Activated effector memory CD4-positive, alpha-beta T cell treated with Interleukin-2 at 50 U/mL for 16 hours (primary cell): ENCODE measurements at regions not wholly inside any gene's neighbourhood (a gene's known extent, or its start where the extent isn't known, plus 50 kb on each side); places are given as distances from the start of the nearest gene placed in this dataset.
"Not testable (repeated sequence)": the region's sequence is repeated elsewhere in the genome, so short reads cannot be mapped to it uniquely, and the experiment has no call there.

Experiments
- DNase-seq: peaks from one replicate; pipeline ENCODE4 v3.0.0-alpha.2; 2020

DNA sequence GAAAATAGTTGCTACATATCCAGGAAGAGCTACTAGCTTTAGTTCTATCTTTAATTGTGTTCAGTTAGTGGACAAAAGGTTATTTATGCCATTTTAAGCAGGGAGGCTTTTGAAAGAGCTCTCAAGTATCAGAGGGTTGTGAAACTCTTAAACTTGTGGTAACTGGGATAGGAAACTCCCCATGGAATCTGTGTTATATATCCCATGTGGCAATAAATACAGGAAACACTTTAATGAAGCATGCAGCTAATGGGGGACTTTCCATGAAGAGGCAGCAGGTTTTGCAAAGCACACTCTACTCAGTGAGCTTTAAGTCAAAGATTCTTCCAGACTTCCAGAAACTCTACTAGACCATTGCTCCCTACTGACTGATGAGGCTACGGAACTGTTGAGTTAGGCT, 805.0 kb upstream of the C9orf72 start:
- no peak for DNase-seq

DNA sequence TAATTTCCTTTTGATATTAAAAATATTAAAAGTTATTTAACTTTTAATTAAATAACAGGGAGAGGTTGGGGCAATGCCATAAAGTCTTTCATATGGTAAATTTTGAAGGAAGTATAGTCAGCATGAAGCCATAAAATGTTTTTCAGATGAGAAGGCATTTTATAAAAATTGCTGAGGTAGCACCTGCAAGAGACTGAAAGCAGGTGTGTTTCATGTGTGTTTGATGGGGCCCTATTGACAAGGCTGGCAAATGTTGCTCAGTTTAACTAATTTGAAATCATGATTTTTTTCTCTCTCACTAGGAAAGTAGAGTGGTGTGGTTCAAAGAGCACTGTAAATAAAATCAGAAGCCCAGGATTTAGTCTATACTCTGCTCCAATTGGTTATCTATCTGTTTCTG, 805.8 kb upstream of the C9orf72 start:
- DNase-seq = no peak

GRCh38 chr9:28389411-28389810, 816.1 kb upstream of the C9orf72 start:
- no peak for DNase-seq

- no peak for DNase-seq
These were observed 821.5 kb upstream of the C9orf72 start for GRCh38 chr9:28394774-28395173.

- DNase-seq = no peak
These were observed 822.8 kb upstream of the C9orf72 start for GRCh38 chr9:28396058-28396457.

GRCh38 chr9:28407351-28407750, 834.1 kb upstream of the C9orf72 start:
- no peak for DNase-seq

DNA sequence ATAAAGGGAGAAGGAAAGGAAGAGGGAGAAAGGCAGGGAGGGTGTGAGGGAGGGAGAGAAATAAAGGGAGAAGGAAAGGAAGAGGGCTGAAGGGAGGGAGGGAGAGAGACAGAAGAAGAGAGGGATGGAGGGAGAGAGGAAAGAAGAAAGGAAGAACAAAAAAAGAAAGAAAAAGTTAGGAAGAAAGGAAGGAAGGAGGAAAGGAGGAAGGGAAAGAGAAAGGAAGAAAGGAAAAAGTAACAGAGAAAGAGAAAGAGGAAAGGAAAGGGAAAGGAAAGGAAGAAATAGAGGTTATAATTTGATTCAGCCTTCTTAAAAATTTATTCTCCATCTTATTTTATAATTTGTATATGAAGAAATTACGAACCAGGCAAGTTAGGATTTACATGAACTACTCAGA, 836.6 kb upstream of the C9orf72 start:
- DNase-seq = no peak

DNA sequence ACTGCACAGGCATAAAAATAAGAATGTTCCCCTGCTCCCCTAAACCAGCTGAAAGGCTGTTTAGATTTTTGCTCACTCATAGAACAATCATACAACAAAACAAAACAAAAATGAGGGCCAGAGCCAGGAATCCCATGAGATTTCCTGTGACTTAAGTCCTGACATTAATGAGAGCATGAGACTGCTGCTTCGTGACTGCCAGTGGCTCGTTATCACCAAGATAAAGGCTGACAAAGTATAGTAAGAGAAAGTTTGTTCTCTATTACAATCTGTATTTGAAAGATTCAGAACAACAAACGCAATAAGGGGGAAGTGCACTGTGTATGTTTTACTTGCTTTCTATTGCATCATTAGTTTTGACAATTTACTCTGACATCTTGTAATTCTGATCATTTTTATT, 837.1 kb upstream of the C9orf72 start:
- no peak for DNase-seq

DNA sequence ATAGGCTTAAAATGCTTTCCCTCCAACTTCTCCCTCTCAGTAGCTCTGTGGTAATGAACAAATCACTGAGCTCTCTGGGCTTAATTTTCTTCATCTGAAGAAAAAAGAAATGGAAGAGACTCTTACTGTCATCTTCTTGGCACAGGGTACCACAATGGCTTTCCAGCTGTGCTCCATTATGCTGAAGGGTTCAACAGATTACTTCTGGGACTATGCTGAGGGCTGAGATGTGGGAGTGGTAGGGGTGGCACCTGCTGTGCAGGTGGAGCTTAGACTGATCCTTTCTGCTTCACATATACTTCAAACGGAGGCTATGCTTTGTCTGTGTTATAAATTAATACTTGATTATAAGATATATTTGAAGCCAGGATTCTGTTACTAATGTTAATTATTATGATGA, 840.2 kb upstream of the C9orf72 start:
- DNase-seq = no peak

DNA sequence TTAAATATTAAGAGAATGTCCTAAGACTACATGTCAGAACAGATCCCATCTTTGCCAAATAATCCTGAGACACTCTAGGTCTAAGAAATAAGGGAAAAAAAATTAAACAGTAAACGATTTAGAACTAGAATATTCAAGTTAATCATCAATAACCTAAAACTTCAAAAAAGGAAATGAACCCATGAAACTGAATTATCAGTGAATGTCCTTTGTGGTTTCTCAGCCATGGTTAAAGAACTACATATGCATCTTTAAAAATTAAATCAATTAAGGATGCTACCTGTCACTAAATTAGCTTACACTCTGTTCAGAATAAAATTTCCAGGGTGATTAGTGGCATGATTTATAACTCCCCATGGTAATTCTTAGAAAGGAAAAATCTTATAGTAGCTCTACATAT, 850.0 kb upstream of the C9orf72 start:
- no peak for DNase-seq

DNA sequence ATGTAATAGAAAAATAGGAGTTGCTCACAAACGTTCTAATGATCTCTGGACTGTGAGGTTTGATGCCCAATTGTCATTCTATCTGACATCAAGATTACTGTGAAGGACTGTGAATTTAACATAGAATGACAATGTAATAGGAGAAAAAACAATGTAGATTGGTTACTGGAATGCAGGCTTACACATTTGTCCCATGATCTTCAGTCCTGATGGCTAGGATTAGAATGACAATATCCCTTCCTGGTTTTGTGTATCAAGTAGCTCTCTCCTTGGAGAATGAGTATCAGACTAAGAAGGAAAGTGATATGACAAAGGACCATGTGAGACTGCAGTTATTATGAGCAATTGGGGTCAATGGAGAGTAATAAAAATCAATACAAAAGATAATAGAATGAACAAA, 862.2 kb upstream of the C9orf72 start:
- no peak for DNase-seq

DNA sequence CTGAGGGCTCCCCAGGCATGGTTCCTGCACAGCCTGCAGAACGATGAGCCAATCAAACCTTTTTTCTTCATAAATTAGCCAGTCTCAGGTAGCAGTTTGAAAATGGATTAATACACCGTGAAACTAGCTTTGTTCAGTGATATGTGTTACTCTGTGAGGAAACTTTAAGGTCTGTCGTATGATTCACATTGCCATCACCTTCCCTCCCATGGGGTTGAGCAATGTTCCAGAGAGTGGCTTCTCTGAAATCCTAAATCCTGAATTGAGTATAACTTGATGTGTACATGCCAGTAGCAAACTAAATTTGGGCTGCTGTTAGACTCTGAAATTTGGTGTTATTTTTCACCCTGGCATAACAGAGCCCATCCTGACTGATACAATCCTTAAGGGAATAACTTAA, 866.4 kb upstream of the C9orf72 start:
- no peak for DNase-seq

DNA sequence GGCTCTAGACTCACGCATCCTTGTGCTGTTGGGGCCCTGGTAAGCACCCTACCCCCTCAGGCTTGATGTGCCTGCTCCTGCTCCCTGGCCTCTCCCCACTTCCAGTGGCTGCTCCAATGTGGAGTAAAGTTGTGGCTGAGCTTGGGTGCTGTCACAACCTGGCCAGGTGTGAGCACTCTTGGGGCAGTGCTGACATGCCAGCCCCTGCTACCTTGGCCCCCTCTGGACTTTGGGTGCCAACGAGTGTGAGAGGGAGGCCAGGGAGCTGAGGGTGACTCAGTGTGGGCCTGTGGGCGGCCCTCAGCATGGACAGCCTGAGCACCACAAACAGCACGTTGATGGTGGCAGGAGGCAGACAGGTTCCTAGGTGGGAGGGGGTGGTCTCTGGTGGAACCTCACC, 870.2 kb upstream of the C9orf72 start:
- DNase-seq = no peak

DNA sequence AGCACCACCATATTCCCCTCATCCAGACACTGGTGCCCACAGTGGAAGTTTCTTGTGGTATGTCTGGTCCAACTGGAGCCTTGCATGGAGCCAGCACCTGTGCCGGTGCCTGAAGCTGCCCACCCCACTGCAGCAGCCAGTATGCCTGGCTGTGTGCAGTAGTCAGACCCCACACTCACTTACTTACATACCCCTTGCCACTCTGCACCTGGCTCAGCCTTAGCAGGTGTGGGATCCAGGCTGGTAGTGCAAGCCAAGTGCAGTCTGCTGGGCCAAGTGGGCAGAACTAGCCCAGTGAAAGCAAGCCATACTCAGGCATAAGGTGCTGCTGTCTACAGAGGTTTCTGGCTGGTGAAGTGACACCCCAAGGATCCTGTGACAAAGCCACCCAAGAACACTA, 871.4 kb upstream of the C9orf72 start:
- no peak for DNase-seq

DNA sequence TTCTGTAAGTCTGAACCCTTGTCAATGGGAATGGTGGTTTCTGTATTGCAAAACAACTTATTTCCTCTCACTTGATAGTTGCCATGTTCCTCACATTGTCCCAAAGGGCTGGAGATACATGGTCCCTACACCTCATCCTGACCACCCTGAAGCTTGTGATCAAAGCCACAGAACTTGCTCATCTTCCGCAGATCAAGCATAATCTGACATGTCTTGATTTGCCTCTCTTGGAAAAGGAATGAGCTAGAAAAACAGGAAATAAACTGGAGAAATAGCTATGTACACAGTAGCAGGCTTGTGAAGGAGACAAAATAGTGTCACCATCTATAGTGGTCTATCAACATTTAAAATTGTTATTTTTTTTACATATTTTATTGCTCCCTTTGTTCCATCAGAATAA, 871.9 kb upstream of the C9orf72 start:
- DNase-seq = no peak

- no peak for DNase-seq
These were observed 880.6 kb upstream of the C9orf72 start for GRCh38 chr9:28453918-28454317.

DNA sequence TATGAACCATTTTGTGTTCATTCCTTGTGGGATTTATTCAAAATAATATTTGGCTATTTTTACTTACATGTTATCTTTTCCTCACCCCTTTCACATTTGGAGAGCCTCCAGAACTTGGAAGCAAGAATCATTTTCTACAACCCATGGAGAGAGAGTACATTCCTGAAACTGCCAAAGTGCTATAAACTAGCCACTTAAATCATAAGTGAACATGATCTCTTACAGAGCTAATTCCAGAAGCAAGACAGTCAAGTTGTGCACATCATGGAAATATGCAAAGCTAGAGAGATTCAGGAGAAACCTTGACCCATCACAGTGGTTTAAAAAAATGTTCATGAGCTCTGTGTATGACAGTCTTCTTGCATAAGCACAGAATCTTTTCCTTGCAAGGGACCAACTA, 883.6 kb upstream of the C9orf72 start:
- no peak for DNase-seq

GRCh38 chr9:28464481-28465216, 891.4 kb upstream of the C9orf72 start:
- DNase-seq = no peak

GRCh38 chr9:28471261-28471660, 898.0 kb upstream of the C9orf72 start:
- no peak for DNase-seq

DNA sequence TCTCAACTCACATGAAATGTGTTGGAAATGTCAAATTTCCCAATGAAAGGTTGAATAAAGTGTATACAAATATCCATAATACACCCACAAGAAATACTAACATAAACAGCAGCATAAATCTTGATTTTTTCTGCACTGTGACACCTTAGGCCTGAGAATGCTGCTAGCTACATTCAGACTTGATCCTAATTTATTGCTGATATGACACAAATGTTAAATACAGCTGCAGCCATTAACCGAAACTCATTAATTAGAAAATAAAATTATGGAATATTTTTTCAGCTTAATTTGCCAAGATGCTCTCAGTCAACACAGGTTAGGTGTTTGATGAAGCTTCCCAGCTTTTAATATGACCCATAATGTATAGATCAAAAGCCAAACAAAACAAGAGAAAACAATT, 914.3 kb upstream of the C9orf72 start:
- DNase-seq = no peak

DNA sequence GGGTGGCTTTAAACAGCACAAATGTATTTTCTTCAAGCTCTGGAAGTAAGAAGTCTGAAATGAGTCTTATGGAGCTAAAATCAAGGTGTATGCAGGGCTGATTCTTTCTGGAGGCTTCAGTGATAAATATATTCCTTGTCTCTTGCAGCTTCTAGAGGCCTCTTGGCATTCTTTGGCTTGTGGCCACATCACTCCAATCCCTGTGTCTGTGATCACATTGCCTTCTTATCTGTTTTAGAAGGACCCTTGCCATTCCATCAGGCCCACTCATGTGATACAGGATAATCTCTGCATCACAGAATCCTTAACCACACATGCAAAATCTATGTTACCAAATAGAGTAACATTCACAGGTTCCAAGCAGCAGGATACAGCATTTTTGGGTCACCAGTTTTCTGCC, 917.8 kb upstream of the C9orf72 start:
- no peak for DNase-seq

GRCh38 chr9:28498168-28498567, 924.9 kb upstream of the C9orf72 start:
- not testable (repeated sequence) for DNase-seq

GRCh38 chr9:28502189-28502588, 928.9 kb upstream of the C9orf72 start:
- no peak for DNase-seq

DNA sequence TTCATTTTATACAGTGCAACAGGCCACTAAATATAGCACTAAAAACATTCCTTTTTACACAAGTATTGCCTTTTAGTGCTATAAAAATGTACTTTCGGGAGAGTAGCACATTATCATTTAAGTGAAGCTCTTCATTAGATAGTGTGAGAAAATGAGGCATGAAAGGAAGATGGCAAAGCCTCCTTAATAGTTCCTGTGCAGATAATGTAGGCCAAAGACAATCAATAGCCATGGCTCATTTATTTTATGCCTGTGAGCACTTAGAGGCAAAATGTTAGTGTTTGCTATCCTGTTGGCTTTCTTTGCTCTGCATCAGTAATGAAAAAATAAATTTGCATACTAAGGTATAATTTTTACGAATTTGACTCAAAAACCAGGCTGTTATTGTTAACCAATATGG, 929.5 kb upstream of the C9orf72 start:
- no peak for DNase-seq

DNA sequence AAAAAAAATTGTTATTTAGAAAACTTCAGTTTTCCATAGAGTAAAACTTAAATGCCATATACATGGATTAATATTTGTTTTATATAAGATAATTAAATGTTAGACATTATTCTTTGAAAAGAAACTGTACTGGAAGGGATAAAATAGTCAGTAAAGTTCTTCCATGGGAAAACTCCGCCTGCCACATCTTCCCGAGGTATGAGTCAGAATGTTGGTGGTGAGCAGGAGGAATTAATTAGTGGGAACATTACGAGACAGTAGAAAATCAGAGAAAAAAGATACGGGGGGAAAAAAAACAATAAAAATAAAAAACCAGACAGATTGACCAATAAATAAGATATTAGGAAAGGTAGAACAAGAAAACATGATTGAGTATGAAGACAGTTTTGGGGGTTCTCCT, 930.3 kb upstream of the C9orf72 start:
- no peak for DNase-seq

- DNase-seq = no peak
These were observed 945.2 kb upstream of the C9orf72 start for GRCh38 chr9:28518439-28518838.
